A549 (cell line): ENCODE measurements at regions not wholly inside any gene's neighbourhood (a gene's known extent, or its start where the extent isn't known, plus 50 kb on each side); places are given as distances from the start of the nearest gene placed in this dataset.
A peak's percentile ranks its signal among the peaks of the same experiment; 100 is the strongest.

ENCODE experiments used
- ATAC-seq, 2 experiments: fragments of 200-7000 bp in 1 of 2; fragments of >200 bp in 1 of 2; cut with Nextera tagmentation in 1 of 2; cut with Tn5 transposase in 1 of 2; 3 replicates each; pipeline versions ENCODE4 v1.8.0 to v1.9.1; 2018 to 2020; ENCODE audit warnings: mild to moderate bottlenecking in 1 of 2, moderate library complexity in 1 of 2
- CTCF ChIA-PET: fragments of 300-600 bp; sonication (Branson Sonifier 250); formaldehyde crosslinking; extraction: SDS; loops from one replicate; lab custom pipeline; 2021; ENCODE audit warnings: antibody characterized with exemption, inconsistent platforms; lab: Yijun Ruan, JAX
- POLR2A ChIA-PET: fragments of 350-600 bp; formaldehyde crosslinking; extraction: SDS; loops from one replicate; lab custom pipeline; 2021; ENCODE audit warnings: antibody characterized with exemption, inconsistent platforms; lab: Yijun Ruan, JAX
- DNase-seq, 2 experiments: peaks; one replicate each; pipeline versions ENCODE4 v3.0.0 to v3.0.0-alpha.2; 2011 to 2016; ENCODE audit warnings: low read depth in 1 of 2, low spot score in 1 of 2
- FAIRE-seq: peaks from 2 replicates; lab custom pipeline; 2011; peaks lifted over from hg19 to GRCh38; lab: Jason Lieb, UNC
- H3K27ac ChIP-seq, 2 experiments: fragments of >200 bp; sonication (Bioruptor Twin); formaldehyde crosslinking; 3 replicates each; pipeline ENCODE4 v1.5.1; 2016 to 2017
- H3K4me1 ChIP-seq: fragments of >200 bp; sonication (Bioruptor Twin); formaldehyde crosslinking; 3 replicates; pipeline ENCODE4 v1.6.1; 2016
- H3K4me2 ChIP-seq: fragments of >200 bp; sonication (Bioruptor Twin); formaldehyde crosslinking; 3 replicates; pipeline ENCODE4 v1.6.1; 2016
- H3K4me3 ChIP-seq: fragments of >200 bp; sonication (Bioruptor Twin); formaldehyde crosslinking; 3 replicates; pipeline ENCODE4 v1.5.1; 2016
- H3K9me3 ChIP-seq: fragments of >200 bp; sonication (Bioruptor Twin); formaldehyde crosslinking; 3 replicates; pipeline ENCODE4 v1.6.1; 2016
- BHLHE40 ChIP-seq: IDR thresholded peaks from 2 replicates; pipeline ENCODE4 v1.6.1; 2012; ENCODE audit warnings: low read depth, low read length, inconsistent platforms
- CHD2 ChIP-seq: fragments of 150-350 bp; IDR thresholded peaks from 2 replicates; pipeline ENCODE4 v1.6.1; 2014; ENCODE audit warnings: low read length; ENCODE audit not compliant: partially characterized antibody
- CHD4 ChIP-seq: fragments of 200-600 bp; sonication (generic); IDR thresholded peaks from 2 replicates; pipeline ENCODE4 v1.6.1; 2016; ENCODE audit warnings: antibody characterized with exemption, mild to moderate bottlenecking, borderline replicate concordance
- EHF ChIP-seq: fragments of 250-450 bp; sonication (Bioruptor Pico); IDR thresholded peaks from 2 replicates; pipeline ENCODE4 v1.5.0; 2020; ENCODE audit warnings: mild to moderate bottlenecking
- EHMT2 ChIP-seq: fragments of 200-600 bp; sonication (generic); IDR thresholded peaks from 2 replicates; pipeline ENCODE4 v1.6.1; 2016; ENCODE audit warnings: antibody characterized with exemption, low read depth, mild to moderate bottlenecking, moderate library complexity
- EP300 ChIP-seq, 2 experiments: fragments of >200 bp; sonication (Bioruptor Twin); formaldehyde crosslinking; IDR thresholded peaks; 2 replicates in 1 of 2; 3 replicates in 1 of 2; pipeline ENCODE4 v1.6.1; 2016 to 2017
- ESRRA ChIP-seq: fragments of 150-350 bp; IDR thresholded peaks from 2 replicates; pipeline ENCODE4 v1.6.1; 2014; ENCODE audit warnings: mild to moderate bottlenecking, low read length, borderline replicate concordance
- FOSL2 ChIP-seq, 2 experiments: fragments of 450-650 bp in 1 of 2; fragments of >200 bp in 1 of 2; sonication (Bioruptor Twin) in 1 of 2; formaldehyde crosslinking; IDR thresholded peaks; 2 replicates each; pipeline versions ENCODE4 v1.5.0 to v1.6.1; 2016 to 2020; ENCODE audit warnings: mild to moderate bottlenecking in 1 of 2, moderate library complexity in 1 of 2
- FOXS1 ChIP-seq: fragments of 250-450 bp; sonication (Bioruptor Pico); IDR thresholded peaks from 2 replicates; pipeline ENCODE4 v1.5.0; 2020; ENCODE audit warnings: mild to moderate bottlenecking, moderate library complexity
- HOXA7 ChIP-seq: fragments of 250-450 bp; sonication (Bioruptor Pico); IDR thresholded peaks from 2 replicates; pipeline ENCODE4 v1.5.0; 2020; ENCODE audit warnings: mild to moderate bottlenecking, moderate library complexity
- HOXB13 ChIP-seq: fragments of 250-450 bp; sonication (Bioruptor Pico); IDR thresholded peaks from 2 replicates; pipeline ENCODE4 v1.5.0; 2020; ENCODE audit warnings: low read depth, mild to moderate bottlenecking, moderate library complexity
- HOXB5 ChIP-seq: fragments of 250-450 bp; sonication (Bioruptor Pico); IDR thresholded peaks from 2 replicates; pipeline ENCODE4 v1.5.0; 2020; ENCODE audit warnings: mild to moderate bottlenecking, moderate library complexity
- JUN ChIP-seq, 2 experiments: fragments of >200 bp; sonication (Bioruptor Twin); formaldehyde crosslinking; IDR thresholded peaks; 2 replicates in 1 of 2; 3 replicates in 1 of 2; pipeline ENCODE4 v1.6.1; 2016 to 2017
- KDM1A ChIP-seq: fragments of 200-600 bp; sonication (generic); IDR thresholded peaks from 2 replicates; pipeline ENCODE4 v1.6.1; 2016; ENCODE audit warnings: low read depth, mild to moderate bottlenecking
- KDM5A ChIP-seq: fragments of 200-600 bp; sonication (generic); IDR thresholded peaks from 2 replicates; pipeline ENCODE4 v1.6.1; 2016; ENCODE audit warnings: antibody characterized with exemption, mild to moderate bottlenecking
- MYC ChIP-seq: IDR thresholded peaks from 2 replicates; pipeline ENCODE4 v1.6.1; 2012; ENCODE audit warnings: mild to moderate bottlenecking, inconsistent platforms, low read length, improper control_type of control experiment, borderline replicate concordance
- NFE2L2 ChIP-seq: fragments of 150-350 bp; conservative IDR thresholded peaks from 2 replicates; pipeline ENCODE4 v1.6.1; 2014; ENCODE audit warnings: low read length
- NR3C1 ChIP-seq: fragments of >200 bp; sonication (Bioruptor Twin); formaldehyde crosslinking; IDR thresholded peaks from 3 replicates; pipeline ENCODE4 v1.6.1; 2017
- POLR2A ChIP-seq: IDR thresholded peaks from 2 replicates; pipeline ENCODE4 v1.6.1; 2012; ENCODE audit warnings: mild to moderate bottlenecking, low read length
- RFX5 ChIP-seq: fragments of 450-650 bp; IDR thresholded peaks from 2 replicates; pipeline ENCODE4 v1.7.1; 2014; ENCODE audit warnings: antibody characterized with exemption, mild to moderate bottlenecking, moderate library complexity
- RNF2 ChIP-seq: fragments of 200-600 bp; sonication (generic); IDR thresholded peaks from 2 replicates; pipeline ENCODE4 v1.6.1; 2016; ENCODE audit warnings: low read depth, mild to moderate bottlenecking, antibody characterized with exemption, moderate library complexity, borderline replicate concordance
- SMC3 ChIP-seq: fragments of >200 bp; sonication (Bioruptor Twin); formaldehyde crosslinking; IDR thresholded peaks from 3 replicates; pipeline ENCODE4 v1.6.1; 2018; ENCODE audit warnings: inconsistent platforms
- TFCP2L1 ChIP-seq: fragments of 250-450 bp; sonication (Bioruptor Pico); IDR thresholded peaks from 2 replicates; pipeline ENCODE4 v1.5.0; 2021; ENCODE audit warnings: mild to moderate bottlenecking
- ZC3H11A ChIP-seq: fragments of 450-650 bp; IDR thresholded peaks from 2 replicates; pipeline ENCODE4 v1.6.1; 2014; ENCODE audit warnings: antibody characterized with exemption, mild to moderate bottlenecking
- ZNF302 ChIP-seq: fragments of 250-450 bp; sonication (Bioruptor Pico); IDR thresholded peaks from 2 replicates; pipeline ENCODE4 v1.9.0; 2021; ENCODE audit warnings: inconsistent platforms, mild to moderate bottlenecking, moderate library complexity
- ZSCAN20 ChIP-seq: fragments of 250-450 bp; sonication (Bioruptor Pico); IDR thresholded peaks from 2 replicates; pipeline ENCODE4 v1.8.0; 2022; ENCODE audit warnings: mild to moderate bottlenecking, moderate library complexity
- WGBS: methylation state at CpG from one replicate; pipeline ENCODE4 v1.1.6; 2017; ENCODE audit errors: missing lambda C conversion rate; 5-methylcytosine and 5-hydroxymethylcytosine counted together
- TF ChIP-seq, protein P1 (sequence below): fragments of 450-650 bp; IDR thresholded peaks from 2 replicates; pipeline ENCODE4 v1.6.1; 2014; ENCODE audit warnings: antibody characterized with exemption
- TF ChIP-seq, protein P2 (sequence below): IDR thresholded peaks from 2 replicates; pipeline ENCODE4 v1.6.1; 2012
- TF ChIP-seq, protein P3 (sequence below): fragments of 150-350 bp; IDR thresholded peaks from 2 replicates; pipeline ENCODE4 v1.6.1; 2014; ENCODE audit warnings: low read depth, mild to moderate bottlenecking, low read length
- TF ChIP-seq, protein P4 (sequence below): fragments of 200-600 bp; sonication (generic); IDR thresholded peaks from 2 replicates; pipeline ENCODE4 v1.6.1; 2016; ENCODE audit warnings: antibody characterized with exemption, mild to moderate bottlenecking, moderate library complexity
- TF ChIP-seq, protein P5 (sequence below): IDR thresholded peaks from 2 replicates; pipeline ENCODE4 v1.6.1; 2012; ENCODE audit warnings: low read depth, borderline replicate concordance

DNA sequence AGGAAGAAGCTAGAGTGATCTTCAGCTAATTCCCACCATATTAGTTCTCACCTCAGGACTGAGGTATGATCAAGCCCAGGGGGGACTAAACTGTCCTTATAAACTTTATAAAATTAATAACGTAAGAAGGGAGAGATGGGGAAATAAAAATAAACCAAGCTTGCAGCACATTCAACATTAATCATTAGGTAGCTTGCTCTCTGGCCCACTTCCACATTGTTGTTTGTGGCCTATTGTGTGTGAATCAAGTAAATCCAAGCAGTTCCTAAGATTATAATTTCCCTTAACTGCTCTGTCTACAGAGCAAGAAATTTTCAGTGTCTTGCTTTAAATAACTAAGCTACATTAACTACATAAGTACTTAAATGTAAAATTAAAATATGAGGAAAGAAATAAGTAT, 131.3 kb upstream of the ABCA1 start:
- FAIRE-seq (no peak), ATAC-seq (no peak), DNase-seq (no peak)
- Histone ChIP-seq H3K4me3 (no peak overlapping the region), H3K4me2 (no peak overlapping the region), H3K4me1 (peaks cover 36% of the 10 kb centered on the region), H3K27ac (peak overlapping the region; percentile 40 to 73; a peak in 4 of 6 replicates), H3K9me3 (peaks cover 4% of the 10 kb centered on the region; the same call in 1 of the 3 replicates)
- ChIA-PET CTCF (interaction anchor here (0.7 to 4.2 kb wide), 3 partner anchors 73 to 356 kb away, joined by 3 to 17 read pairs (median 3); partner anchors contain the start of gene ABCA1), POLR2A (interaction anchor here (1.0 kb wide), 1 partner anchor 132 kb away, joined by 3 read pairs; the partner anchor contains the start of gene ABCA1)
- TF ChIP-seq CHD2 (no peak), SMC3 (no peak), RFX5 (no peak), HOXB5 (no peak), ESRRA (no peak), NR3C1 (no peak), RNF2 (no peak), TFCP2L1 (CRISPR knock-in tag) (no peak), POLR2A (no peak), EHMT2 (no peak), ZSCAN20 (CRISPR knock-in tag) (no peak), HOXB13 (CRISPR knock-in tag) (no peak), FOSL2 (IDR thresholded peaks at IDR 0.05) (no peak), FOSL2 (CRISPR knock-in tag; IDR thresholded peaks at IDR 0.05) (no peak), ZNF302 (CRISPR knock-in tag) (no peak), JUN (IDR thresholded peaks at IDR 0.05) (no peak)
- TF ChIP-seq, protein P1, sequence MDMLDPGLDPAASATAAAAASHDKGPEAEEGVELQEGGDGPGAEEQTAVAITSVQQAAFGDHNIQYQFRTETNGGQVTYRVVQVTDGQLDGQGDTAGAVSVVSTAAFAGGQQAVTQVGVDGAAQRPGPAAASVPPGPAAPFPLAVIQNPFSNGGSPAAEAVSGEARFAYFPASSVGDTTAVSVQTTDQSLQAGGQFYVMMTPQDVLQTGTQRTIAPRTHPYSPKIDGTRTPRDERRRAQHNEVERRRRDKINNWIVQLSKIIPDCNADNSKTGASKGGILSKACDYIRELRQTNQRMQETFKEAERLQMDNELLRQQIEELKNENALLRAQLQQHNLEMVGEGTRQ = no peak
- TF ChIP-seq, protein P2, sequence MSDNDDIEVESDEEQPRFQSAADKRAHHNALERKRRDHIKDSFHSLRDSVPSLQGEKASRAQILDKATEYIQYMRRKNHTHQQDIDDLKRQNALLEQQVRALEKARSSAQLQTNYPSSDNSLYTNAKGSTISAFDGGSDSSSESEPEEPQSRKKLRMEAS = no peak
- TF ChIP-seq, protein P3, sequence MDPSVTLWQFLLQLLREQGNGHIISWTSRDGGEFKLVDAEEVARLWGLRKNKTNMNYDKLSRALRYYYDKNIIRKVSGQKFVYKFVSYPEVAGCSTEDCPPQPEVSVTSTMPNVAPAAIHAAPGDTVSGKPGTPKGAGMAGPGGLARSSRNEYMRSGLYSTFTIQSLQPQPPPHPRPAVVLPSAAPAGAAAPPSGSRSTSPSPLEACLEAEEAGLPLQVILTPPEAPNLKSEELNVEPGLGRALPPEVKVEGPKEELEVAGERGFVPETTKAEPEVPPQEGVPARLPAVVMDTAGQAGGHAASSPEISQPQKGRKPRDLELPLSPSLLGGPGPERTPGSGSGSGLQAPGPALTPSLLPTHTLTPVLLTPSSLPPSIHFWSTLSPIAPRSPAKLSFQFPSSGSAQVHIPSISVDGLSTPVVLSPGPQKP = no peak
- 71% methylated on average over 1 of the region's 1 CpG for WGBS

DNA sequence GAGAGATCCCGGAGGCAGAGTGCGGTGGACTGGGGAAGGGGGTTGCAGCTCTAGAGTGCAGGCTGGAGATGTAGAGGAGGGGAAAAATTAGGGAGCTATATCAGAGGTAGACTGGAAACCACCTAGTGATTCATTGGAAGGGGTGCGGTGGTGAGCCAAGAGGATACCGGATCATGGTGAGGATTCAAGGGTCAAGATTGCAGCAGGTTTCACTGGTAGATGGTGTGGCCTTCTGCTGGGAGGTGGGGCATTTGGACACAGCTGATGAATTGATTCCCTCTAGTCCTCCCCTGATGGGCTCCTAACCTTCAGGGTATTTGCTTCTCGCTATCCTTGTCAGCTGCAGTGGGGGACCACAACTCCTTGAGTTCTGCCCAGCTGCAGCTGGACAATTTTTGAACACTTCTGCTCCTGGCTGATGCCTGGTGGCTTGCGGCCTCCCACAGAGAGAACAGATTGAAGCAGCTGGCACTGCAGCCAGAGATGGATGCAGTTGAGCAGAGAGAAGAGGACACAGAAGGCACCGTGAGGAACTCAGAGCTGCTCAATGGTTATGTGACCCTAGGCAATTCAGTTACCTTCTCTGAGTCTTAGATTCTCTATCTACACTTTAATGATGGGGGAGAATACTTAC, 134.4 kb upstream of the ABCA1 start:
- ChIA-PET CTCF (interaction anchor here (0.6 to 4.2 kb wide), 5 partner anchors 12 to 353 kb away, joined by 3 to 17 read pairs (median 4); partner anchors contain the start of gene ABCA1), POLR2A (interaction anchor here (0.6 to 5.0 kb wide), 2 partner anchors 65 to 72 kb away, joined by 3 to 46 read pairs; no protein-coding TSS in a partner anchor)
- H3K4me2 ChIP-seq = peak overlapping the region; percentile 35; the same call in 2 of the 3 replicates
- peak in 1 of 2 experiments; percentile 39 for DNase-seq
- no peak for FAIRE-seq
- no peak for ATAC-seq
- peaks cover 4% of the 10 kb centered on the region; the same call in 1 of the 3 replicates for H3K9me3 ChIP-seq
- TF ChIP-seq, protein P4, sequence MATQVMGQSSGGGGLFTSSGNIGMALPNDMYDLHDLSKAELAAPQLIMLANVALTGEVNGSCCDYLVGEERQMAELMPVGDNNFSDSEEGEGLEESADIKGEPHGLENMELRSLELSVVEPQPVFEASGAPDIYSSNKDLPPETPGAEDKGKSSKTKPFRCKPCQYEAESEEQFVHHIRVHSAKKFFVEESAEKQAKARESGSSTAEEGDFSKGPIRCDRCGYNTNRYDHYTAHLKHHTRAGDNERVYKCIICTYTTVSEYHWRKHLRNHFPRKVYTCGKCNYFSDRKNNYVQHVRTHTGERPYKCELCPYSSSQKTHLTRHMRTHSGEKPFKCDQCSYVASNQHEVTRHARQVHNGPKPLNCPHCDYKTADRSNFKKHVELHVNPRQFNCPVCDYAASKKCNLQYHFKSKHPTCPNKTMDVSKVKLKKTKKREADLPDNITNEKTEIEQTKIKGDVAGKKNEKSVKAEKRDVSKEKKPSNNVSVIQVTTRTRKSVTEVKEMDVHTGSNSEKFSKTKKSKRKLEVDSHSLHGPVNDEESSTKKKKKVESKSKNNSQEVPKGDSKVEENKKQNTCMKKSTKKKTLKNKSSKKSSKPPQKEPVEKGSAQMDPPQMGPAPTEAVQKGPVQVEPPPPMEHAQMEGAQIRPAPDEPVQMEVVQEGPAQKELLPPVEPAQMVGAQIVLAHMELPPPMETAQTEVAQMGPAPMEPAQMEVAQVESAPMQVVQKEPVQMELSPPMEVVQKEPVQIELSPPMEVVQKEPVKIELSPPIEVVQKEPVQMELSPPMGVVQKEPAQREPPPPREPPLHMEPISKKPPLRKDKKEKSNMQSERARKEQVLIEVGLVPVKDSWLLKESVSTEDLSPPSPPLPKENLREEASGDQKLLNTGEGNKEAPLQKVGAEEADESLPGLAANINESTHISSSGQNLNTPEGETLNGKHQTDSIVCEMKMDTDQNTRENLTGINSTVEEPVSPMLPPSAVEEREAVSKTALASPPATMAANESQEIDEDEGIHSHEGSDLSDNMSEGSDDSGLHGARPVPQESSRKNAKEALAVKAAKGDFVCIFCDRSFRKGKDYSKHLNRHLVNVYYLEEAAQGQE = no peak
- TF ChIP-seq EHMT2 (no peak), NFE2L2 (no peak), MYC (no peak), BHLHE40 (no peak), ESRRA (no peak), EP300 (IDR thresholded peaks at IDR 0.05) (no peak), CHD4 (no peak), KDM1A (no peak), FOXS1 (CRISPR knock-in tag) (no peak), KDM5A (no peak), HOXA7 (CRISPR knock-in tag) (no peak), ZC3H11A (no peak), EHF (CRISPR knock-in tag) (no peak)
- TF ChIP-seq, protein P5, sequence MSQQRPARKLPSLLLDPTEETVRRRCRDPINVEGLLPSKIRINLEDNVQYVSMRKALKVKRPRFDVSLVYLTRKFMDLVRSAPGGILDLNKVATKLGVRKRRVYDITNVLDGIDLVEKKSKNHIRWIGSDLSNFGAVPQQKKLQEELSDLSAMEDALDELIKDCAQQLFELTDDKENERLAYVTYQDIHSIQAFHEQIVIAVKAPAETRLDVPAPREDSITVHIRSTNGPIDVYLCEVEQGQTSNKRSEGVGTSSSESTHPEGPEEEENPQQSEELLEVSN = no peak
- TF ChIP-seq, all 56 proteins: peak for 0
- no peak overlapping the region for H3K4me3 ChIP-seq
- peak overlapping the region; percentile 64 to 79 for H3K27ac ChIP-seq
- 70% methylated on average over 7 of the region's 7 CpGs for WGBS
- H3K4me1 ChIP-seq = peaks cover 44% of the 10 kb centered on the region
